ENCODE measurements at regions not wholly inside any gene's neighbourhood (a gene's known extent, or its start where the extent isn't known, plus 50 kb on each side); places are given as distances from the start of the nearest gene placed in this dataset.

DNA sequence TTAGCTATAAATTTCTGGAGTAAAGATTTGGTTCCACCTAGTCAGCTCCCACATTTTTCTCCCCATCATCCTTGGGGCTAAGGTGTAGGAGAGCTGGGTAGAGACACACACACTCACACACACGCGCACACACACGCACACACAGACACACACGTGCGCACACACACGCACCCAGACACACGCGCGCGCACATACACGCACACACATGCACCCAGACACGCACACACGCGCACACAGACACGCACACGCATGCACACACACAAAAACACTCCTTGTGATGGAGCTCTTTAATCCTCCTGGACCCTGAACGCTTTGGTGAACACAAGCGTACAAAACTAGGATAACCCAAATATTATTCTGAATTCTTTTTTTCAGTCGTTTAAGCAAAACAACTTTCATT, 253.6 kb downstream of the C16orf95 start:
- H3K79me2 ChIP-seq = no peaks in the 10 kb centered on the region
- H3K9me3 ChIP-seq (ENCODE audit: control insufficient read depth, low read length) = no peaks in the 10 kb centered on the region
- TF ChIP-seq, protein P1, sequence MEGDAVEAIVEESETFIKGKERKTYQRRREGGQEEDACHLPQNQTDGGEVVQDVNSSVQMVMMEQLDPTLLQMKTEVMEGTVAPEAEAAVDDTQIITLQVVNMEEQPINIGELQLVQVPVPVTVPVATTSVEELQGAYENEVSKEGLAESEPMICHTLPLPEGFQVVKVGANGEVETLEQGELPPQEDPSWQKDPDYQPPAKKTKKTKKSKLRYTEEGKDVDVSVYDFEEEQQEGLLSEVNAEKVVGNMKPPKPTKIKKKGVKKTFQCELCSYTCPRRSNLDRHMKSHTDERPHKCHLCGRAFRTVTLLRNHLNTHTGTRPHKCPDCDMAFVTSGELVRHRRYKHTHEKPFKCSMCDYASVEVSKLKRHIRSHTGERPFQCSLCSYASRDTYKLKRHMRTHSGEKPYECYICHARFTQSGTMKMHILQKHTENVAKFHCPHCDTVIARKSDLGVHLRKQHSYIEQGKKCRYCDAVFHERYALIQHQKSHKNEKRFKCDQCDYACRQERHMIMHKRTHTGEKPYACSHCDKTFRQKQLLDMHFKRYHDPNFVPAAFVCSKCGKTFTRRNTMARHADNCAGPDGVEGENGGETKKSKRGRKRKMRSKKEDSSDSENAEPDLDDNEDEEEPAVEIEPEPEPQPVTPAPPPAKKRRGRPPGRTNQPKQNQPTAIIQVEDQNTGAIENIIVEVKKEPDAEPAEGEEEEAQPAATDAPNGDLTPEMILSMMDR (IDR thresholded peaks at IDR 0.05) = no peak
- no peak overlapping the region for H3K4me2 ChIP-seq (ENCODE audit: low read length)
- no peaks in the 10 kb centered on the region for H3K36me3 ChIP-seq (ENCODE audit: control insufficient read depth, insufficient read depth, low read length)
- H3K4me3 ChIP-seq (ENCODE audit: low read depth, low read length) = no peak overlapping the region
- peaks cover 6% of the 10 kb centered on the region for H3K4me1 ChIP-seq
- H3K9ac ChIP-seq = no peak overlapping the region
- no peak overlapping the region for H3K27ac ChIP-seq
- no peaks in the 10 kb centered on the region for H3K27me3 ChIP-seq (ENCODE audit: control insufficient read depth, insufficient read depth, low read length)
- no peak overlapping the region for H2AFZ ChIP-seq

DNA sequence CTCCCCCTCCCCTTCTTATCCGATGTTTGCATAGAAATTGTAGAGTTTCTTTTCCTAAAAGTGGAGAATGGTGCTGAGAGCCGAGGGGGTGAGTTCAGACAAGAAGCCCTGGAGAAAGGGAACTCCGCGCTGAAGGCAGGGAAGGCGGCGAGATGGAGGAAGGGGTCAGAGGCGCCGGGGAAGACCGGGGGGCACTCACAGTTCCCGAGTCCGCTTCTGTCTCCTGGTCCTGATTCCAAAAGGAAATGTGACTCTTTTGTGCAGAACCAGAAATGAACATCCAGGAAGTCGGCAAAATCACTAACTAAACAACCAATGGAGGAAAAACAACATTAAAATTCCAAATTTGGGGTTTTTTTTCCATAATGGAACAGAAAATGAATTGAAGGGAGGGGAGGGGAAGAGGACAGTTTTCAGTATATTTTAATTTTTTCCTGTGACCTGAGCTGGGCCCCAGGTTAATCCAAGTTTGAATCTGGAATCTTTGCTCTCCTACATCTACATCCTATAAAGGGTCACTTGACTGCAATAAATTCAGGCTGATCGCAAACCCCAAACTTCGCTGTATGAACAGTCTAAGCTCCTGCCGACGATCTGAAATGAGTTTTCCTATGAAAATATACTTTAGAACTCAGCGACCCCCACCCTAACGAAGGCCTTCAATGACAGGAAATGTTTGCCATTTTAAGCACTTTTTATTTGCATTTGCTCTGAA, 252.3 kb downstream of the C16orf95 start:
- TF ChIP-seq, protein P1 (IDR thresholded peaks at IDR 0.05) = no peak
- no peak overlapping the region for H3K9ac ChIP-seq
- no peaks in the 10 kb centered on the region for H3K27me3 ChIP-seq (ENCODE audit: control insufficient read depth, insufficient read depth, low read length)
- H3K79me2 ChIP-seq = no peaks in the 10 kb centered on the region
- no peak overlapping the region for H3K4me3 ChIP-seq (ENCODE audit: low read depth, low read length)
- H3K4me2 ChIP-seq (ENCODE audit: low read length) = no peak overlapping the region
- H2AFZ ChIP-seq = no peak overlapping the region
- H3K9me3 ChIP-seq (ENCODE audit: control insufficient read depth, low read length) = no peaks in the 10 kb centered on the region
- no peaks in the 10 kb centered on the region for H3K36me3 ChIP-seq (ENCODE audit: control insufficient read depth, insufficient read depth, low read length)
- H3K4me1 ChIP-seq = peaks cover 5% of the 10 kb centered on the region
- H3K27ac ChIP-seq = no peak overlapping the region

DNA sequence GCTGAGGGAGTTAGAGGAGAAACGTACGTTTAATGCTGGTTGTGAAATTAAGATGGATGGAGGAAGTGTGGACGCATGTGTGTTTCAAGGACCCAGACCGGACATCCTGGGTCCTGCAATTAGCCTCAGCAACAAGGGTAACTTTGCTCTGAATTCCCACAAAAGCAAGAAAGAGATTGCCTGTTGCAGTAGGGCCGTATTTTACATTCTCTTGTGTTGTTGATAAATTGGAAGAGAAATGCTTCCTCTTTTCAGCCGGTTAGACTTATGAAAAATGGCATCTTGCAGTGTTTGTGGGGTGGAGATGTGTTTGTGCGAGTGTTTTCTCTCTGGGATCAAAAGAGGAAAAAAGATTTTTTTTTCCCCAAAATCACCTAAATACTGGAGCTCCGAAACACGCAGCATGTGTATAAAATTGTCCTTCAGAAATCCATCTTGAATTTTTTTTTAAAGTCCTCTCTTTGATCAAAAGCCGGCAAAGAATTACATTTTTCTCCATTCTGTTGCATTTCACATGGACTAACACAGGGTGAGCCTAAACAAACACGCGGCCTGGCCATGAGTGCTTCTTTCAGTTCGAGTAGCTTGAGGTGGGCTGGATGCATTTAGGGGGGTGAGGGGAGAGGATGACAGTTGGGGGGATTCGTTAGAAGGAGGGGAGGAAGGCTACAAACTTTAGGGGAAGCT, 251.6 kb downstream of the C16orf95 start:
- no peaks in the 10 kb centered on the region for H3K4me1 ChIP-seq
- TF ChIP-seq, protein P1 (IDR thresholded peaks at IDR 0.05) = no peak
- no peak overlapping the region for H3K27ac ChIP-seq
- H3K9me3 ChIP-seq (ENCODE audit: control insufficient read depth, low read length) = no peaks in the 10 kb centered on the region
- no peaks in the 10 kb centered on the region for H3K79me2 ChIP-seq
- no peak overlapping the region for H3K9ac ChIP-seq
- no peak overlapping the region for H2AFZ ChIP-seq
- no peaks in the 10 kb centered on the region for H3K36me3 ChIP-seq (ENCODE audit: control insufficient read depth, insufficient read depth, low read length)
- H3K27me3 ChIP-seq (ENCODE audit: control insufficient read depth, insufficient read depth, low read length) = no peaks in the 10 kb centered on the region
- H3K4me3 ChIP-seq (ENCODE audit: low read depth, low read length) = no peak overlapping the region
- no peak overlapping the region for H3K4me2 ChIP-seq (ENCODE audit: low read length)

DNA sequence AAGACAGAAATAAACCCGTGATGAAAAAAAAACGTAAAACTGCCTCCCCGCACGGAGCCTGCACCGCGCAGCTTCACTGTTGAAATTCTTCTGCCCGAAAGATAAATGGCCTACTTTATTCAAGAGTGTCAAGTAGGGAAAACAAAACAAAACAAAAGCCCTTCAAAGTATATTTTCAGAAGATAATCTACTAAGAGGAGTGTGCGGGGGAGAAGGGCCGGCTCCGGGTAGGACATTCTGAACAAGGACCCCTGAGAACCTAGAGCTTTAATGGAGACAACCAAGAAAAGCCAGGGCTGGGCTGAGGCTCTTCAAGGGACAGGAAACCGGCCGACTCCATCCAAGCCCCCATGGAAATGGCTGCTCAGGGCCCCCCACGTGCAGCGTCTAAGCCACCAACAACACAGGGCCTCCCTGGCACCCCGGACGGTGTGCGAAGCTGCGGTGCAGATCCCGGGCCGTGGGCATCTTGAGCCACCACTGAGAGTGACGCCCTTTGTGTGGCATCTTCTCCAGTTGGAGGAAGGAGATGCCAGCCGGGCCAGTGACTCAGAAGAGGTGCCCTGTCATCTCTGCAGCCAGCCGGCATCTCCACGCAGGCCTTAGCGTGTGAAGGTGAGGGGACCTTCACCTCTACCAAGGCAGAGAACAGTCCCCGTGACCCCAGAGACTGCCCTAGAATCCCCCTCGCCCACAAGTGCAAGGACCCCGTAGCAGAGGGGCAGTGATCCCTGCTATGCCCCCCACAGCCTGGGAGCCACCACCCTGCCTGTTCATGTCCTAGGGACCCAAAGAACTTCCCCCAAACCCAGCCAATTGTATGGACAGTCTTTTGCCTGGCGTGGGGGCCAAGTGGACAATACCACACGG, 250.8 kb downstream of the C16orf95 start:
- Histone ChIP-seq H3K4me1 (no peaks in the 10 kb centered on the region), H3K9ac (no peak overlapping the region), H3K4me3 (ENCODE audit: low read depth, low read length) (no peak overlapping the region), H3K9me3 (ENCODE audit: control insufficient read depth, low read length) (no peaks in the 10 kb centered on the region), H3K4me2 (ENCODE audit: low read length) (no peak overlapping the region), H3K27ac (no peak overlapping the region), H3K36me3 (ENCODE audit: control insufficient read depth, insufficient read depth, low read length) (no peaks in the 10 kb centered on the region), H2AFZ (no peak overlapping the region), H3K79me2 (no peaks in the 10 kb centered on the region), H3K27me3 (ENCODE audit: control insufficient read depth, insufficient read depth, low read length) (no peaks in the 10 kb centered on the region)
- TF ChIP-seq, protein P1 (IDR thresholded peaks at IDR 0.05) = no peak
